ENCODE measurements at regions not wholly inside any gene's neighbourhood (a gene's known extent, or its start where the extent isn't known, plus 50 kb on each side); places are given as distances from the start of the nearest gene placed in this dataset.
"Not testable (repeated sequence)": the region's sequence is repeated elsewhere in the genome, so short reads cannot be mapped to it uniquely, and the experiment has no call there.

DNA sequence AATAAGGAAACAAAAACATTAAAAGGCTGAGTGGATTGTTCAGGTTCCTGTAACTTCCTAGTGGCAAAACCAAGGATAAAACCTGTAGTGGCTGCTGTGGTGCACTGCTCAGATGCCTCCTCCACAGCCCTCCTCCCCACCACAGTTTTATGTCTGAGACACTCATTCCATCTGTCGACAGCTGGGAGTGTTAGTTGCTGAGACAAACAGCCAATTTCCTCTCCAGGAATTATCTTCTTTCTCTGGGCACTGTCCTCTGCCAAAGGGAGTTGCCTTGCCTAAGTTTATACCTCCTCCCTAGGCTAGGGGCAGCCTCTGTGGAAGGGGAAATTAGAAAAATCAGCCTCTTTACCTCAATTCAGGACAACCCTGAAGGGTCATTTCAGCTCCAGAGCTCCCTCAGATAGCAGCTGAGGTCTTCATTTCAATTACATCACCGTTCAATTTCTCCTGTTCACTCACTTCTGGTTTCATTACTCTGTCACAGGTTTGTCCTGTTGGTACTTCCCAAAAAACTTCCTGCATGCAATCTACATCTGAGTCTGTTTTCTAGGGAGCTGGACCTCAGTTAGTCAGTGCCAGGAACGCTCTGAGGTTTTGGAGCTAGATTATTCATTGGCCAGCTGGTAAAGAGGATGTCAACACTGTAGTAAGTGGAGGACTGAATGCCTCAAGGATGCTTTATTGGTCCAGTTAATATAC lies 74.9 kb upstream of the ATP2B1 start:
- no peak for DNase-seq

DNA sequence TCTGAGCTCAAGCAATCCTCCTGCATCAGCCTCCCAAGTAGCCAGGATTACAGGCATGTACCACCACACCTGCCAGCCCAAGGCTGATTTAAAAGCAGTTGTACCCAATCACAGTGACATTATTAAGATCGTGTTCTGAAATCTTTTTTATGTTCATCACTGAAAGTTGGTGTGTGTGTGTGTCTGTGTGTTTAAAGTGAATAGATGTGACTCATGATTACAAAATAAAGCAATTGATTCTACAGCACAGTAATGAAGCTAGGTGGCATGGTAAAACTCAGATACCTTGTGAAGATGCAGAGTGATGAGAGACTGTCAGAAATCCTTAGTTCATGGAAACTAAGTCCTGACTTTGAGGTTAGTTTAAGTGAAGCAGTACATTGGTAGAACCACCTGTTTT lies 74.2 kb upstream of the ATP2B1 start:
- DNase-seq: no peak

GRCh38 chr12:89781946-89782550 lies 73.4 kb upstream of the ATP2B1 start:
- no peak for DNase-seq

GRCh38 chr12:89781156-89781555 lies 72.5 kb upstream of the ATP2B1 start:
- DNase-seq: no peak

DNA sequence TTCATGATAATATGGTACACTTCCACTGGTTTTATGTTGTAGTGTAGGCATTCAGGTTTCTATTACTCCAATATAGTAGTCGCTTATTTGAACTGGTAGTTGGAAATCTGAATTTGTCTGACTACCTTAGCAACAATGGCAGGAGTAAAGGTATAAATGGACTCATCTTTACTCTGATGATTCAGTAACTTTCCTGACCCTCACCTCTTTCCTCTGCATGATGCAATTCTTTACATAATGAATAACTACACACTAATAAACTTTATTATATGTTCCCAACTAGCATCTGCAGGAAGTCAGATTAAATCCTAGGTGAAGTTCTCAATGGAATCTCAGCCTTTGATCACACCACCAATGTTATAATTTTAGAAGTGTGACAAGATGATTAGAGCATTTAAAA lies 70.5 kb upstream of the ATP2B1 start:
- DNase-seq: no peak

- no peak for DNase-seq
These were observed 69.2 kb upstream of the ATP2B1 start for GRCh38 chr12:89777733-89778379.

GRCh38 chr12:89775986-89776365 lies 67.3 kb upstream of the ATP2B1 start:
- no peak for DNase-seq

GRCh38 chr12:89775063-89775985 lies 66.7 kb upstream of the ATP2B1 start:
- DNase-seq: no peak

- no peak for DNase-seq
These were observed 66.0 kb upstream of the ATP2B1 start for GRCh38 chr12:89774645-89775044.

- DNase-seq: no peak
These were observed 61.8 kb upstream of the ATP2B1 start for GRCh38 chr12:89770391-89770790.

GRCh38 chr12:89769483-89769818 lies 60.8 kb upstream of the ATP2B1 start:
- no peak for DNase-seq

DNA sequence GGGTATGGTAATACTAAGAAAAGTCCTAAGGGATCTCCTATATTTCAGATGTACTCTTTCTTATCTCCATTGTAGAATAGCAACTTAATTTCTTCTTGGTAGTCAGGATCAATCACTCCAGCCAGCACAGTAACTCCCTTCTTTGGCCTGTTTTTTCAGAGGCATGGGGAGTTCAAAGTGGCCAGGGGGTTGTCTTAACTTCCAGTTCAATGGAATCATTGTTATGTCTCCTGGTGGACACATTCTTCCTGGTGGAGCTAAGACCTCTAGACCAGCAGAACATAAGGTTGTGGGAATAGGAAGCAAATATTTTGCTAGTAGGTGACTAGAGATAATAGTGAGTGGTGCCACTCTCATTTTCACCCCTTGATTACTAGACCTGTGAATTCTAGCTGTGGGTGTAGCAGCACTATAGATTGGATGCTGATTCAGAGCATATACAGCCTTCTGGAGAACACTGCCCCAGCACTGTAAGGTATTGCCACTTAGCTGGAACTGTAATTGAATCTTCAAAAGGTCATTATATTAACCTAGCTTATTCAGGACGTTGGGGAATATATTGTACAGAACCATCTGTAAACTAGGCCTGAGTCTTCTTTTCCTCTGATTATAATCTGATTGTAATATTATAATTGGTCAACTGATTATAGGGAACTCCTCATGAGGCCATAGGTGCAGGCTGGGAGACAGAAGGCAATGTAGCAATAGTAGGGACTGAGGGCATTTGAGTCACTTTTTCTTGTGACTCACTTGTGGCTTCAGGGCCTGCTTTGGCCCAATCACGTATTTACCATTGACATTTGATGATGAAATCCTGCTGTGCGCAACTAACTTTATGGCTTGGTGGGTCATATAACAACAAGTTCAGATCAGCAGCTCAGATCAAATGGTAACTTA lies 60.2 kb upstream of the ATP2B1 start:
- no peak for DNase-seq

GRCh38 chr12:89765959-89766824 lies 57.6 kb upstream of the ATP2B1 start:
- no peak for DNase-seq

- not testable (repeated sequence) for DNase-seq
These were observed 55.5 kb upstream of the ATP2B1 start for GRCh38 chr12:89764164-89764563.

GRCh38 chr12:89762498-89763170 lies 54.0 kb upstream of the ATP2B1 start:
- DNase-seq: no peak

GRCh38 chr12:89760783-89761182 lies 52.1 kb upstream of the ATP2B1 start:
- no peak for DNase-seq
